NCI-H1417 treated with DMSO at 0.1 percent for 48 hours (cell line): ENCODE measurements at regions not wholly inside any gene's neighbourhood (a gene's known extent, or its start where the extent isn't known, plus 50 kb on each side); places are given as distances from the start of the nearest gene placed in this dataset.

Experiments used
- DNase-seq: peaks from one replicate; lab custom pipeline; 2025; lab: John Stamatoyannopoulos, UW

- DNase-seq = no peak
Measured at GRCh38 chr4:163622379-163623035, 128.0 kb downstream of the TMA16 start.

GRCh38 chr4:163623787-163624186 lies 129.3 kb downstream of the TMA16 start:
- no peak for DNase-seq

GRCh38 chr4:163624727-163625126 lies 130.2 kb downstream of the TMA16 start:
- DNase-seq = no peak

GRCh38 chr4:163631288-163631687 lies 136.8 kb downstream of the TMA16 start:
- DNase-seq = no peak

- no peak for DNase-seq
Measured at GRCh38 chr4:163638909-163639308, 144.4 kb downstream of the TMA16 start.

GRCh38 chr4:163649557-163650091 lies 155.1 kb downstream of the TMA16 start:
- no peak for DNase-seq

GRCh38 chr4:163651761-163652160 lies 157.3 kb downstream of the TMA16 start:
- no peak for DNase-seq

- no peak for DNase-seq
Measured at GRCh38 chr4:163654621-163655020, 160.1 kb downstream of the TMA16 start.

GRCh38 chr4:163660636-163661035 lies 166.1 kb downstream of the TMA16 start:
- no peak for DNase-seq

GRCh38 chr4:163662768-163663167 lies 168.3 kb downstream of the TMA16 start:
- no peak for DNase-seq

GRCh38 chr4:163663454-163664225 lies 169.2 kb downstream of the TMA16 start:
- DNase-seq = no peak

- DNase-seq = no peak
Measured at GRCh38 chr4:163665101-163665500, 170.6 kb downstream of the TMA16 start.

- no peak for DNase-seq
Measured at GRCh38 chr4:163665521-163666331, 171.2 kb downstream of the TMA16 start.

GRCh38 chr4:163666332-163666873 lies 171.9 kb downstream of the TMA16 start:
- DNase-seq = no peak

GRCh38 chr4:163672751-163673150 lies 178.3 kb downstream of the TMA16 start:
- DNase-seq = no peak

GRCh38 chr4:163673848-163674697 lies 179.6 kb downstream of the TMA16 start:
- no peak for DNase-seq

- DNase-seq = no peak
Measured at GRCh38 chr4:163679189-163679588, 184.7 kb downstream of the TMA16 start.

GRCh38 chr4:163680386-163681098 lies 186.1 kb downstream of the TMA16 start:
- no peak for DNase-seq

- DNase-seq = no peak
Measured at GRCh38 chr4:163681208-163681821, 186.8 kb downstream of the TMA16 start.

GRCh38 chr4:163688856-163689255 lies 194.4 kb downstream of the TMA16 start:
- no peak for DNase-seq
